H9 (cell line): ENCODE measurements at regions not wholly inside any gene's neighbourhood (a gene's known extent, or its start where the extent isn't known, plus 50 kb on each side); places are given as distances from the start of the nearest gene placed in this dataset.

Source experiments
- DNase-seq: peaks from one replicate; pipeline ENCODE4 v3.0.0-alpha.2; 2017
- H2AFZ ChIP-seq: one replicate; pipeline ENCODE4 v1.6.1; 2013; ENCODE audit warnings: mild to moderate bottlenecking, low read length, control low read depth, moderate library complexity
- H2AK5ac ChIP-seq: 2 replicates; pipeline ENCODE4 v1.6.1; 2013; ENCODE audit warnings: low read length, control low read depth, mixed read lengths; ENCODE audit not compliant: insufficient read length
- H2BK120ac ChIP-seq: one replicate; pipeline ENCODE4 v1.6.1; 2013; ENCODE audit warnings: low read depth, mild to moderate bottlenecking, low read length, control low read depth, inconsistent platforms; ENCODE audit not compliant: poor library complexity, severe bottlenecking
- H2BK12ac ChIP-seq: 2 replicates; pipeline ENCODE4 v1.6.1; 2013; ENCODE audit warnings: low read length, control low read depth, mixed read lengths, low read depth; ENCODE audit not compliant: insufficient read length
- H2BK15ac ChIP-seq: 2 replicates; pipeline ENCODE4 v1.6.1; 2013; ENCODE audit warnings: low read depth, low read length, control low read depth
- H2BK20ac ChIP-seq: one replicate; pipeline ENCODE4 v1.6.1; 2013; ENCODE audit warnings: low read depth, mild to moderate bottlenecking, low read length, control low read depth, inconsistent platforms; ENCODE audit not compliant: poor library complexity, severe bottlenecking
- H2BK5ac ChIP-seq: 2 replicates; pipeline ENCODE4 v1.6.1; 2013; ENCODE audit warnings: low read length, control low read depth, mixed read lengths; ENCODE audit not compliant: insufficient read length
- H3K14ac ChIP-seq: 2 replicates; pipeline ENCODE4 v1.6.1; 2013; ENCODE audit warnings: low read length, control low read depth; ENCODE audit not compliant: insufficient read depth
- H3K18ac ChIP-seq: 2 replicates; pipeline ENCODE4 v1.6.1; 2013; ENCODE audit warnings: low read depth, mild to moderate bottlenecking, mixed read lengths, low read length, control low read depth; ENCODE audit not compliant: insufficient read length
- H3K23ac ChIP-seq: 2 replicates; pipeline ENCODE4 v1.6.1; 2013; ENCODE audit warnings: low read length, control low read depth, mixed read lengths, low read depth; ENCODE audit not compliant: insufficient read length
- H3K23me2 ChIP-seq: 2 replicates; pipeline ENCODE4 v1.6.1; 2013; ENCODE audit warnings: low read depth, mild to moderate bottlenecking, mixed read lengths, low read length, control low read depth; ENCODE audit not compliant: insufficient read length, poor library complexity, severe bottlenecking
- H3K27ac ChIP-seq: 2 replicates; pipeline ENCODE4 v1.5.1; 2013; ENCODE audit warnings: low read length, control low read depth, mixed read lengths, low read depth; ENCODE audit not compliant: insufficient read length
- H3K27me3 ChIP-seq: 2 replicates; pipeline ENCODE4 v1.6.1; 2013; ENCODE audit warnings: low read length, control low read depth, inconsistent platforms; ENCODE audit not compliant: insufficient read depth
- H3K4ac ChIP-seq: 2 replicates; pipeline ENCODE4 v1.6.1; 2013; ENCODE audit warnings: low read depth, mild to moderate bottlenecking, control low read depth, inconsistent platforms, low read length, moderate library complexity
- H3K4me1 ChIP-seq: 2 replicates; pipeline ENCODE4 v1.6.1; 2013; ENCODE audit warnings: low read length, control low read depth, inconsistent platforms; ENCODE audit not compliant: insufficient read depth
- H3K4me2 ChIP-seq: 2 replicates; pipeline ENCODE4 v1.6.1; 2013; ENCODE audit warnings: low read length, control low read depth, mixed read lengths; ENCODE audit not compliant: insufficient read length, insufficient read depth
- H3K56ac ChIP-seq: 2 replicates; pipeline ENCODE4 v1.6.1; 2013; ENCODE audit warnings: low read depth, mild to moderate bottlenecking, mixed read lengths, low read length, control low read depth; ENCODE audit not compliant: insufficient read length
- H3K79me1 ChIP-seq: 2 replicates; pipeline ENCODE4 v1.6.1; 2013; ENCODE audit warnings: low read depth, mild to moderate bottlenecking, moderate library complexity, low read length, control low read depth, inconsistent platforms; ENCODE audit not compliant: insufficient read depth, poor library complexity, severe bottlenecking
- H3K79me2 ChIP-seq: 2 replicates; pipeline ENCODE4 v1.6.1; 2013; ENCODE audit warnings: low read length, control low read depth, inconsistent platforms; ENCODE audit not compliant: insufficient read depth
- H3K9ac ChIP-seq: 2 replicates; pipeline ENCODE4 v1.6.1; 2013; ENCODE audit warnings: low read length, control low read depth, mixed read lengths; ENCODE audit not compliant: insufficient read length; ENCODE audit errors: extremely low read depth
- H3K9me3 ChIP-seq: one replicate; pipeline ENCODE4 v1.6.1; 2013; ENCODE audit warnings: low read depth, low read length, inconsistent platforms; ENCODE audit not compliant: control insufficient read depth
- H3T11ph ChIP-seq: one replicate; pipeline ENCODE4 v1.6.1; 2013; ENCODE audit warnings: mild to moderate bottlenecking, low read length, control low read depth, inconsistent platforms
- H4K20me1 ChIP-seq: one replicate; pipeline ENCODE4 v1.6.1; 2013; ENCODE audit not compliant: control insufficient read depth, insufficient read length, insufficient read depth
- H4K5ac ChIP-seq: 2 replicates; pipeline ENCODE4 v1.6.1; 2013; ENCODE audit warnings: low read depth, mild to moderate bottlenecking, mixed read lengths, low read length, control low read depth; ENCODE audit not compliant: insufficient read length
- H4K8ac ChIP-seq: replicated peaks from 2 replicates; pipeline ENCODE4 v1.6.1; 2013; ENCODE audit warnings: low read length, control low read depth, mixed read lengths, low read depth; ENCODE audit not compliant: insufficient read length
- H4K91ac ChIP-seq: 2 replicates; pipeline ENCODE4 v1.6.1; 2013; ENCODE audit warnings: low read depth, mild to moderate bottlenecking, moderate library complexity, mixed read lengths, low read length, control low read depth; ENCODE audit not compliant: insufficient read length
- H3K27ac Mint-ChIP-seq, 3 experiments: 2 replicates in 2 of 3; 3 replicates in 1 of 3; pipeline ENCODE4 v1.8.0; 2020 to 2021; ENCODE audit warnings: mixed read lengths in 3 of 3, mild to moderate bottlenecking in 1 of 3, moderate library complexity in 1 of 3
- H3K27me3 Mint-ChIP-seq: 2 replicates; pipeline ENCODE4 v1.8.0; 2021; ENCODE audit warnings: low read depth, mild to moderate bottlenecking, moderate library complexity, mixed read lengths
- H3K36me3 Mint-ChIP-seq, 3 experiments: 2 replicates in 2 of 3; 3 replicates in 1 of 3; pipeline ENCODE4 v1.8.0; 2020 to 2021; ENCODE audit warnings: low read depth in 3 of 3, mixed read lengths in 3 of 3; ENCODE audit not compliant: insufficient read depth in 1 of 3
- H3K4me1 Mint-ChIP-seq, 2 experiments: 2 replicates each; pipeline ENCODE4 v1.8.0; 2020; ENCODE audit warnings: mixed read lengths in 2 of 2
- H3K4me3 Mint-ChIP-seq, 2 experiments: 2 replicates in 1 of 2; 3 replicates in 1 of 2; pipeline ENCODE4 v1.8.0; 2020 to 2021; ENCODE audit warnings: mild to moderate bottlenecking in 2 of 2, mixed read lengths in 2 of 2, moderate library complexity in 1 of 2
- H3K9me3 Mint-ChIP-seq, 2 experiments: 2 replicates in 1 of 2; 3 replicates in 1 of 2; pipeline ENCODE4 v1.8.0; 2020; ENCODE audit warnings: mild to moderate bottlenecking in 2 of 2, mixed read lengths in 2 of 2, moderate library complexity in 1 of 2
- CTCF ChIP-seq: fragments of 200-600 bp; sonication (generic); conservative IDR thresholded peaks from 3 replicates; pipeline ENCODE4 v1.8.0; 2021; ENCODE audit warnings: antibody characterized with exemption, mild to moderate bottlenecking

DNA sequence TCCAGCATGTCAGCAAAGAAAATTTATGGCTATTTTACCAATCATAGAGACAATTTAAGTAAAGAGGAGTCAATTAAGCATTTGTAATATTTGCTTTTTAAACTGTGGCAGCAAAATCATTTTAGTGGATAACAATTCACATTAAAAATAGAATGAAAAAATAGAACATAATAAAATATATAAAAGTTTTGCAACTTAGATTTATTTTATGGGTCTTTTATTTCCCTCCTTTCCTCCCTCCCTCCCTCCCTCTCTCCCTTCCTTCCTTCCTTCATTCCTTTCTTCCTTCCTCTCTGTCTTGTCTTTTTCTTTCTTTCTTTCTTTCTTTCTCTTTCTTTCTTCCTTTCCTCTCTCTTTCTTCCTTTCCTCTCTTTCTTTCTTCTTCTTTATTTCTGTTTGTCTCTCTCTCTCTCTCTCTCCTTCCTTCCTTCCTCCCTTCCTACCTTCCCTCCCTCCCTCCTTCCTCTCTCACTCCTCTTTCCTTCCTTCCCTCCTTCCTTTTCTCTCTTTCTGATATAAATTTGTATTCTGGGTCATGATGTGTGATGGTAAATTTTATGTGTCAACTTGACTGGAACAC is 610.9 kb upstream of the CITED2 start:
- Histone ChIP-seq H4K8ac (no peak overlapping the region), H3K18ac (no peak overlapping the region), H2BK20ac (no peak overlapping the region), H4K5ac (no peak overlapping the region), H2BK15ac (no peak overlapping the region), H3K79me1 (no peaks in the 10 kb centered on the region), H4K20me1 (no peaks in the 10 kb centered on the region), H3K79me2 (no peaks in the 10 kb centered on the region), H2AFZ (no peak overlapping the region), H3K27ac (no peak overlapping the region), H2AK5ac (no peak overlapping the region), H3T11ph (no peak overlapping the region), H3K14ac (no peak overlapping the region), H3K23me2 (no peaks in the 10 kb centered on the region), H3K23ac (no peak overlapping the region), H2BK12ac (no peak overlapping the region), H3K4ac (no peak overlapping the region), H4K91ac (no peak overlapping the region), H3K9ac (no peak overlapping the region), H3K56ac (no peak overlapping the region), H3K9me3 (no peaks in the 10 kb centered on the region), H3K4me2 (no peak overlapping the region), H3K27me3 (no peaks in the 10 kb centered on the region), H3K4me1 (peaks cover 6% of the 10 kb centered on the region; the same call in 1 of the 2 replicates), H2BK120ac (no peak overlapping the region), H2BK5ac (no peak overlapping the region)
- Mint-ChIP-seq H3K9me3 (no peaks in the 10 kb centered on the region), H3K4me3 (no peak overlapping the region), H3K4me1 (peaks cover 24 to 31% of the 10 kb centered on the region in 2 experiments), H3K27ac (no peak overlapping the region), H3K27me3 (no peaks in the 10 kb centered on the region), H3K36me3 (no peaks in the 10 kb centered on the region)
- no peak for DNase-seq
- no peak for TF ChIP-seq CTCF
